ENCODE measurements at regions not wholly inside any gene's neighbourhood (a gene's known extent, or its start where the extent isn't known, plus 50 kb on each side); places are given as distances from the start of the nearest gene placed in this dataset.
"Not testable (repeated sequence)": the region's sequence is repeated elsewhere in the genome, so short reads cannot be mapped to it uniquely, and the experiment has no call there.

- no peak for DNase-seq
These were observed 856.8 kb downstream of the CDH9 start for GRCh38 chr5:26181582-26181981.

DNA sequence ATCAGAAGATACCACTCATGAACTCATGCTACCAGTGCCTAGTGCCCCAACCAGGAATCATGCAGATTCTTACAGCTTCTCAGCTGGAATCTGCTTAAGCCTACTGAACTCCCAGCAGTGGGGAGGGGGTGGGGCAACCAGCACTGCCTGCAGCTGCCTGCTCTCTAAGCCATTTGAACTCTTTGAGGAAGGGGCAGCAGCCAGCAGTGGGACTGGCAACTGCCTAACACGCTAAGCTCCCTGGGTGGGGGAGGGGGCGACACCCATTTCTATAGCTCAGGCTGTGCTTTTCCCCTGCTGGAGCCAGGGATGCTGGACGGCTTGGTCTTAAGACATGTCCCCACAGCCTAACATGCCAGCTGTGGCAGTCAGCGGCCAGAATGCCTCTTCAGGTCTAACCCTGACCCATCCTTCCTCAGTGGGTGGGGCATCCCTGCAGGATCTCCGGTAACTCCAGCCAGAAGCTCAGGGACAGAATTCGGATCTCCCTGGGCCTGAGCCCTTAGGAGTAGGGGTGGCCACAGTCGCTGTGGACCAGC, 889.7 kb downstream of the CDH9 start:
- no peak for DNase-seq

GRCh38 chr5:26143259-26143658, 895.1 kb downstream of the CDH9 start:
- no peak for DNase-seq

DNA sequence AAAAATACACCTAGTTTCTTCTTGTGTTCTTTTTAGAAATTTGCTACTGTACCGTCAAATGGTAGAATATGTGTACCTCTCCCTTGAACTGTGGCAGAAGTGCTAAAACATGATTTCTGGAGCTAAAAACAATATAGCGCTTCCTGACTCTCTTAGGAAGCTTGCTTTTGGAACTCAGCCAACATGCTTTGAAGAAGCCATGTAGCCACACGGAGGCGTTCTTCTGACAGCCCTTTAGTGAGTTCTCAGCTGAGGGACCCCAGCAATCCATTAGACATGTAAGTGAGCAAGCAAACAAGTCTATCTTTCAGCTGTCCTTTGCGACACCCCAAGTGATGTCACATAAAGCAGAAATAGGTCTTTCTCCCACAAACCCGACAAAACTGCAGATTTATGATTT, 917.0 kb downstream of the CDH9 start:
- DNase-seq = no peak

DNA sequence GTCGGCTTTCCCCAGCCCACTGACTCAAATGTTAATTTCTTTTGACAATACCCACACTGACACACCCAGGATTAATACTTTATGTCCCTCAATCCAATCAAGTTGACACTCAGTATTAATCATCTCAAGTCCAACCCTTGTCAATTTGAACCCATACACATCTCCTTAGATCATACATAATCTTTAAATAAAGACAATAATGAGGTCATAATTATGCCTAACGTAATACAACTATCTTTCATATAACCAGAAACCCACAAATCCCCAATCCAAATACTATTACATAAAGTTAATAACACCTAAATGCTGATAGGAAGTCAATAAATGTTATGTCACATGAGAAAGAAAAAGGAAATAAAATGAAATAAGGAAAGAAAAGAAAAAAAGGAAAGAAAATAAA, 934.2 kb downstream of the CDH9 start:
- DNase-seq = no peak

DNA sequence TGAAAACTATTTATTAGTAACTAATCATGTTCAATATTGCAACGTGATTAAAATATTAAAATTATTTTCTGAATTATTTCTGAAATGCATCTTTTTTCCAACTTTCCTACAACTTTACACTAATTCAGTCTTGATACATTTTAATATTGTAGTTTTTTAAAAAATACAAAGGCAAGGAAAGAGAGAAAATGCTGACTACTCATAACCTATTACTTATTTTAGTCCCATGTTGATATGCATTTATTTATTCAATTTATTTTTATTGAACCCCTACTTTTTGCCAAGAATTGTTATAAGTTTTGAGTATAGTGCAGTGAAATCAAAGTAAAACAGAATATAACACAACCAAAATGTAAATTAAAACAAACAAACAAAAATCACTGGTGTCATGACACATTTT, 978.2 kb downstream of the CDH9 start:
- DNase-seq = no peak

GRCh38 chr5:26054594-26054993, 983.8 kb downstream of the CDH9 start:
- no peak for DNase-seq

DNA sequence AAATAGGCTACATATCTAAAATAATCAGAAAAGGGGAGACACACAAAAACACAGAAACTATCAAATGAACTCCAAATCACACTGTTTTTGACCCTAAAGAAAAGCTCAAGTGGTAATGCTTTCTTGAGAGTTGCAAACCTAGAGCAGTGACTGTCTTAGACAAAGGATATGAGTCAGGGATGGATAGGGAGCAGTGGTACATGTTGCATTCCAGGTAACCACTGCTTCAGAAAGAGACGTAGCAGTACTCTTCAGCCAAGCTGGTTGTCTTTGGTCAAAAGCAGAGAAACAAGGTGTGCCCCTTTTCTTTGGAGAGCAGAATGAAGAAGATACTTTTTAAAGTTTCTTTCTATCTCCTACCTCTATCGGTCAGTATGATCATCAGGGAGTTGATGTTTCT, 1003.6 kb downstream of the CDH9 start:
- no peak for DNase-seq

DNA sequence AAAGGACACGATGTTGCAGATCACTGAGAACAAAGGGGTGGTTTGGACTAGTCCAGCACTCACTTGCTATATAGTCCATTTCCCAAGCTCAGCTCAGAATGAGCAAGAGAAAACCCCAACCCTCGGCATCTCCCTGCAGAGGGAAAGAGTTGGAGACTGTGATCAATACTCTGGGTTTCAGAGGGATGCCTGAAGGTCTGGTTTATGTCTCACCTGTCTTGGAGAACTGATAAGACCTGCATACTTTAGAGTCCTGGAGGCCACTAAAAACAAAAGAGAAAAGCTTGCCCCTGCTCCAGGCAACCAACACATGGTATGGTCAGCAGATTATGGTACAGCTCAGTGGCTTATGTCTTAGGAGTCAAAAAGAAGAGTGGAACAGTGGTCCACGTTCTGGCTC, 1006.9 kb downstream of the CDH9 start:
- DNase-seq = no peak

GRCh38 chr5:26026044-26026443, 1012.3 kb downstream of the CDH9 start:
- no peak for DNase-seq

DNA sequence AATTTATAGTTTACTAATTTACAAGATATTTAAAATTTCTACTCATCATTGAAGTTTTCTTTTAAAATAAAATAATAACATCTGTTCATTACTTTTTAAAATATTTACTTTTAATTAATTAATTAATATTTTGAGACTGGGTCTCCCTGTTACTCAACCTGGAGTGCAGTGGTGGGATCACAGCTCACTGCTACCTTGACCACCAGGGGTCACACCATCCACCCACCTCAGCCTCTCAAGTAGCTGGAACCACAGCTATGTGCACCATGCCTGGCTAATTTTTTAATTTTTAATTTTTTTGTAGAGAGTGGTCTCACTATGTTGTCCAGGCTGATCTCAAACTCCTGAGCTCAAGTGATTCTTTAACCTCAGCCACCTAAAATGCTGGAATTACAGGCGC, 1013.6 kb downstream of the CDH9 start:
- no peak for DNase-seq

DNA sequence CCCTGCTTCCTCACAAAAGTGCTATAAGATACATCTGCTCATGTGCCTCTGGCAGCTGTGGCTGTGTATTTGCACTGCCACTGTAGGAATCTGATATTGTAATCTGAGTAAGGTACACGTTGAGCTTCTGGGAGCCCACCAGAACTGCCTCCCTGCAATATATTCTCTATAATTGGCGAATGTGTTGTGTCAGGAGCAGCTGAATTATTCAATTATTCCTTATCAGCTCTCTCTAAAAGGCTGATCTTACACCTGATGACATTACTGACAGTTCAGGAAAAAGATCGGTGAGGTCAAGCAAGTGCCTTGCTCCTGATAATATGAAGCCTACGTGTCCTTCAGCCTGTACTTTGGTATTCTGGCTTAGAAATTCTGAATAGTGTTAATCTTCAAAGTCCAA, 1015.0 kb downstream of the CDH9 start:
- no peak for DNase-seq

DNA sequence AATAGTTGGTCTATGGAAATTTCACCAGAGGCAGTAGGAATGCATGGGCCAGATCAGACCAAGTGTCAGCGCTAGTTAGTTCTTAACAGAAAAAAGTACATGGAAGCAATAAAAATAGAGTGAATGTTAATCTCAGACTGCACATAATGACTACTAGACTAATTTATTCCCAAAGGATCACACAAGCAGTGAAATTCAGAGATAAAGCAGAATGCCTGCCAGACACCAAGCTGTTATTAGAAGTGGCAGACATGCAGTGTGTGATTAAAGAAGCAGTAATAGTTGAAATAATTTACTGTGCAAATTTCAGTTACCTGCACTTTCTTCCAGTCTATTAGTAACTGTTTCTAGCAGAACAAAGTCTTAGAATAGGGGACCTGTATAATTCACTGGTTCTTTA, 1024.2 kb downstream of the CDH9 start:
- no peak for DNase-seq

GRCh38 chr5:26012078-26012477, 1026.3 kb downstream of the CDH9 start:
- DNase-seq = no peak

- no peak for DNase-seq
These were observed 1028.6 kb downstream of the CDH9 start for GRCh38 chr5:26009742-26010141.

GRCh38 chr5:26003966-26004365, 1034.4 kb downstream of the CDH9 start:
- DNase-seq = no peak

- no peak for DNase-seq
These were observed 1043.2 kb downstream of the CDH9 start for GRCh38 chr5:25995209-25995608.

DNA sequence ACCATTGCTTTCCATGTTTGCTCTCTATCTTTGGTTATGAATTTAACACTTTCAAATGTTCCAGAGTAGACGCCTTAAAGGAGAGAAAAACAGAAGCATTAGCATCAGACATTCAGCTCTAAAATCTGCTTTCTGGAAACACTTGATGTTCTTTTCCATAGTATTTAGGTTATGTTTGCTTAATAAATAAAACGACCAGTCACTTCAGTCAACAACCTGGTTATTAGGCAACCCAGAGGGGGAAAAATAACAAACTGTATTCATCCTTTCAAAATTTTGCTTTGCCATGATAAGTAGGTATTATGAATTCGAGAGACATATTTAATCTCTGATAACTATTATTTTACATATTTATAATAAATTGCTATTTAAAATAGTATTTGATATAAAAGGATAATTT, 1044.7 kb downstream of the CDH9 start:
- DNase-seq = no peak

DNA sequence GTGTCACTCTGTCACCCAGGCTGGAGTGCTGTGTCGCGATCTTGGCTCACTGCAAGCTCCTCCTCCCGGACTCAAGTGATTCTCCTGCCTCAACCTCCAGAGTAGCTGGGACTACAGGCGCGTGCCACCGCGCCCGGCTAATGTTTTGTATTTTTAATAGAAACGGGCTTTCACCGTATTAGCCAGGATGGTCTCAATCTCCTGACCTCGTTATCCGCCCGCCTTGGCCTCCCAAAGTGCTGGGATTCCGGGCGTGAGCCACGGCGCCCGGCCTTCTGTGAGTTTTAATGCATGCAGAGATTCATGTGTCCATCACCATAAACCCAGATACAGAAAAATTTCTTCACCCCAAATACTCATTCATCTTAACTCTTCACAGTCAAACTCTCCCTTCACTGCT, 1046.7 kb downstream of the CDH9 start:
- DNase-seq = no peak

DNA sequence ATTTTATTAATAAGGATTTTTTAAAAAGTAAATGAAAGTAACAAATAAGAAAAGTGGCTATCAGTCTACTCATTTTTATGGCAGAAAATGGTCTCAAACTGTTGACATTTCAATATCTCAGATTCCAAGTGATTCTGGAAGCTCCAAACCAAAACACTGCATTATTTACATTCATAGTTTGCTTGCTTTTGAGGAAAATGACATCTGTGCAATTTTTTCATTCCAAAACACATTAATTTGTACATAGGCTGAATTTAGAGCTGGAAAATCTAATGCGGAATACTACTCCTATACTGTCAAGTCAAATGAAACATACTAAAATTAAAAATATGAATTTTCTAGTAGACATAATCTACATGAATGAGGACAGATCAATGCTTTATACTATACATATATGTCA, 1047.6 kb downstream of the CDH9 start:
- DNase-seq = no peak

- no peak for DNase-seq
These were observed 1059.3 kb downstream of the CDH9 start for GRCh38 chr5:25979086-25979485.

GRCh38 chr5:25975885-25976284, 1062.5 kb downstream of the CDH9 start:
- DNase-seq = no peak

- no peak for DNase-seq
These were observed 1063.9 kb downstream of the CDH9 start for GRCh38 chr5:25974451-25974850.

DNA sequence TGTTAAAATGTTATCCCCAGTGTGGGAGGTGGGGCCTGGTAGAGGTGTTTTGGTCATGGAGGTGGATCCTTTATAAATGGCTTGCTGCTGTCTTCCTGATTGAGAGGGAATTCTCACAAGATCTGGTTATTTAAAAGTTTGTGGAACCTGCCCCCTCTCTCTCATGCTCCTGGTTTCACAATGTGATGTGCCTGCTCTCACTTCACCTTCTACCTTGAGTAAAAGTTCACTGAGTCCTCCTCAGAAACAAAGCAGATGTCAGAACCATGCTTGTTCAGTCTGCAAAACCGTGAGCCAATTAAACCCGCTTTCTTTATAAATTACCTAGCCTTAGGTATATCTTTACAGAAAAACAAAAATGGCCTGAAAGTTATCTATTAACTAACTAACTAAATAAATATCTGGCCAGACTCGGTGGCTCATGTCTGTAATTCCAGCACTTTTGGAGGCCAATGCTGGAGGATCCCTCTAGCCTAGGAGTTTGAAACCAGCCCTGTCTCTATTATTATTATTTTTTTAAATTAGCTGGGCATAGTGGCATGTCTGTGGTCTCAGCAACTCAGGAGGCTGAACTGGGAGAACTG, 1067.4 kb downstream of the CDH9 start:
- no peak for DNase-seq

- DNase-seq = not testable (repeated sequence)
These were observed 1069.3 kb downstream of the CDH9 start for GRCh38 chr5:25969042-25969441.

DNA sequence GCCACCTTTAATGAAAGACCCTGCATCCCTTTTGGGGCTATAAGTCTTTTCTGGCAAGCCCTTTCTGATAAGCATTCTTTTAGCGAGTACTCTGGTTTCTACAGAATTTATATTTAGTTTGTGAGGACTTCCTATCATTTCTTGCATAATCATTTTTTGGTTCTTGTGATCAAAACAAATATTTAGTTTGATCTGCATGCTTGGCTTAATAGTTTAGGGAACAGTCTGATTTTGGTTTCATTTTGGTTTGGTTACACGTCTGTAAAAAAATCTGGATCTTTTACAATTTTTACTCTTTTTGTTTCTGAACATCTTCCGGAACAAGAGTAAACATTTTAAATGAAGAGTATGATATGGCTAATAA, 1074.4 kb downstream of the CDH9 start:
- no peak for DNase-seq

Measured in NCI-H2227 treated with DMSO at 0.1 percent for 48 hours (cell line).